ENCODE measurements at regions not wholly inside any gene's neighbourhood (a gene's known extent, or its start where the extent isn't known, plus 50 kb on each side); places are given as distances from the start of the nearest gene placed in this dataset.
"Not testable (repeated sequence)": the region's sequence is repeated elsewhere in the genome, so short reads cannot be mapped to it uniquely, and the experiment has no call there.

GRCh38 chr13:97890573-97890972 is 62.9 kb upstream of the IPO5 start:
- H3K27ac ChIP-seq, result peak overlapping the region; percentile 20; the same call in 1 of the 2 replicates
- no peak for TF ChIP-seq ZFX (IDR thresholded peaks at IDR 0.05)
- TF ChIP-seq CTCF (conservative IDR thresholded peaks at IDR 0.05), result no peak

- not testable (repeated sequence) for H3K27ac ChIP-seq
These were observed 61.5 kb upstream of the IPO5 start for GRCh38 chr13:97891964-97892363.

- H3K27ac ChIP-seq, result no peak overlapping the region
- TF ChIP-seq CTCF (conservative IDR thresholded peaks at IDR 0.05), result no peak
- no peak for TF ChIP-seq ZFX (IDR thresholded peaks at IDR 0.05)
These were observed 60.8 kb upstream of the IPO5 start for GRCh38 chr13:97892717-97893116.

- no peak overlapping the region for H3K27ac ChIP-seq
- TF ChIP-seq CTCF (conservative IDR thresholded peaks at IDR 0.05), result no peak
- no peak for TF ChIP-seq ZFX (IDR thresholded peaks at IDR 0.05)
These were observed 58.1 kb upstream of the IPO5 start for GRCh38 chr13:97895383-97895782.

- TF ChIP-seq CTCF (conservative IDR thresholded peaks at IDR 0.05) (no peak), ZFX (IDR thresholded peaks at IDR 0.05) (no peak)
These were observed 57.0 kb upstream of the IPO5 start for GRCh38 chr13:97896446-97896845.

GRCh38 chr13:97901716-97902115 is 51.8 kb upstream of the IPO5 start:
- TF ChIP-seq ZFX (IDR thresholded peaks at IDR 0.05) (no peak), CTCF (conservative IDR thresholded peaks at IDR 0.05) (no peak)
- H3K27ac ChIP-seq, result no peak overlapping the region

More at GRCh38 chr13:97896446-97896845, 57.0 kb upstream of the IPO5 start:
- no peak overlapping the region for H3K27ac ChIP-seq
